GM23248 (cell line): ENCODE measurements at regions not wholly inside any gene's neighbourhood (a gene's known extent, or its start where the extent isn't known, plus 50 kb on each side); places are given as distances from the start of the nearest gene placed in this dataset.

Experiments used
- EZH2 ChIP-seq: fragments of 200-600 bp; sonication (generic); IDR thresholded peaks from 2 replicates; pipeline ENCODE4 v1.6.1; 2018; ENCODE audit warnings: antibody characterized with exemption, mild to moderate bottlenecking; ENCODE audit not compliant: insufficient read depth, poor library complexity, severe bottlenecking
- EZH2phosphoT487 ChIP-seq: fragments of 200-600 bp; sonication (generic); IDR thresholded peaks from 2 replicates; pipeline ENCODE4 v1.6.1; 2018; ENCODE audit warnings: antibody characterized with exemption, moderate library complexity, mild to moderate bottlenecking, low read depth; ENCODE audit not compliant: insufficient read depth

DNA sequence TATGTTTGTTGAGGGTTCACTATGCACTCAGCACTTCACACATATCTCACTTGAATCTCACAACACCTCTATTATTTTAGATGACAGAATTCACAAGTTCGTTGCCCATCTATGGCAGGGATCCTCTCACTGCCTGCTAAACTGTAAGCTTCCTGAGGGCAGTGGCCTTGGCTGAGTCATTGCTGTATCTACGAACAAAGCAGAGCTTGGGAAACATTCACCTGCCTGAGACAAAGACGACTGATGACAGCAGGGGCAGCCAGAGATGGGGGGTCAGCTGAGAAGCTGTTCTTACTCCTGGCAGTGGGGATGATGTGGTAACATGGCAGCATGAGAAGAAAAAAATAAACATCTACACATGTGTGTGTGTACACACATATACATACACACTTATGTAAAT, 125.5 kb upstream of the NMNAT3 start:
- TF ChIP-seq EZH2: no peak
- TF ChIP-seq EZH2phosphoT487: no peak
